Heart left ventricle (tissue), 13 donors: ENCODE measurements at regions not wholly inside any gene's neighbourhood (a gene's known extent, or its start where the extent isn't known, plus 50 kb on each side); places are given as distances from the start of the nearest gene placed in this dataset.

ENCODE experiments used
- CTCF ChIP-seq, 12 donors: fragments of 200-600 bp; sonication (generic) in 4 of 12; IDR thresholded peaks; one replicate each; pipeline versions ENCODE4 v1.5.0 to v1.8.0; 2018 to 2022; ENCODE audit warnings: antibody characterized with exemption in 12 of 12, mild to moderate bottlenecking in 5 of 12
- POLR2A ChIP-seq, 2 donors: fragments of 450-650 bp; IDR thresholded peaks; one replicate each; pipeline ENCODE4 v1.6.1; 2017; ENCODE audit warnings: antibody characterized with exemption in 2 of 2, mild to moderate bottlenecking in 2 of 2, moderate library complexity in 2 of 2
- donor health status: ischemic (EF 13 %, LVEDD 7.1; RV severe dilation, severe dysfunction).
- donor health status: DM: no; HTN: yes; CAD: no.
- donor health status: DM: no; HTN: no; CAD: no.
- donor health status: ischemic (EF 25% LVEDD 6.9; RV normal size, moderate dysfunction).
- donor health status: ischemic (EF 25% LVEDD 5.7; RV mildly dilated, moderate dysfunction).
- donor health status: ischemic (EF 35%, LVEDD 5.7; RV mildly dilated, moderate dysfunction).
- donor health status: nonischemic (EF 11% LVEDD 7.7; RV severe dilation, severe dysfunction).
- donor health status: DM: yes; HTN: yes; CAD: no.
- donor health status: PGD.
- donor health status: ischemic (EF 29% LVEDD 5.4; RV normal size, mild dysfunction).
- donor health status: nonischemic (EF 23%, LVEDD 6.1; RV moderate dilation, normal function).

- no peak for TF ChIP-seq CTCF (IDR thresholded peaks at IDR 0.05)
- no peak for TF ChIP-seq POLR2A (IDR thresholded peaks at IDR 0.05)
These were observed 380.7 kb downstream of the IRX2 start for GRCh38 chr5:2370626-2371418.
